ENCODE measurements at regions not wholly inside any gene's neighbourhood (a gene's known extent, or its start where the extent isn't known, plus 50 kb on each side); places are given as distances from the start of the nearest gene placed in this dataset.

DNA sequence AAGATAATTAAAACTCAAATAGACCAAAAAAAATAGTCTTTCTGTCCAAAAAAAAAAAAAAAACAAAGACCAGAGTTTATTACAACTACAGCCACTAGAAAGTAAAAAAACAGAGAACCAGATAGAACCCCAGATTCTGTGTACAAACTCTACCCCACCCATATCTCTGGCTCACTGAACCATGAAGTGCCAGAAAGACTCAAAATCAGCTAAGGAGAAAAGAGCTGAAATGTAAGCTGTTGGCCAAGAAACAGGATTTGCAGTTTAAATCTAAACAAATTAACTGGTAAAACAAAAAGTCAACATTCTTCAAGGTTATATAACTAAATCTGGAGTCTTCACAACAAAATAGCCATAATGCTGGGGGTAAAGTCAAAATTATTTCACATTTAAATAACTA is 278.9 kb downstream of the SEC16B start:
- no peak overlapping the region for H3K4me3 Mint-ChIP-seq
- TF ChIP-seq EZH2phosphoT487 (IDR thresholded peaks at IDR 0.05) (no peak), EZH2 (IDR thresholded peaks at IDR 0.05) (no peak)
- TF ChIP-seq, protein P1, sequence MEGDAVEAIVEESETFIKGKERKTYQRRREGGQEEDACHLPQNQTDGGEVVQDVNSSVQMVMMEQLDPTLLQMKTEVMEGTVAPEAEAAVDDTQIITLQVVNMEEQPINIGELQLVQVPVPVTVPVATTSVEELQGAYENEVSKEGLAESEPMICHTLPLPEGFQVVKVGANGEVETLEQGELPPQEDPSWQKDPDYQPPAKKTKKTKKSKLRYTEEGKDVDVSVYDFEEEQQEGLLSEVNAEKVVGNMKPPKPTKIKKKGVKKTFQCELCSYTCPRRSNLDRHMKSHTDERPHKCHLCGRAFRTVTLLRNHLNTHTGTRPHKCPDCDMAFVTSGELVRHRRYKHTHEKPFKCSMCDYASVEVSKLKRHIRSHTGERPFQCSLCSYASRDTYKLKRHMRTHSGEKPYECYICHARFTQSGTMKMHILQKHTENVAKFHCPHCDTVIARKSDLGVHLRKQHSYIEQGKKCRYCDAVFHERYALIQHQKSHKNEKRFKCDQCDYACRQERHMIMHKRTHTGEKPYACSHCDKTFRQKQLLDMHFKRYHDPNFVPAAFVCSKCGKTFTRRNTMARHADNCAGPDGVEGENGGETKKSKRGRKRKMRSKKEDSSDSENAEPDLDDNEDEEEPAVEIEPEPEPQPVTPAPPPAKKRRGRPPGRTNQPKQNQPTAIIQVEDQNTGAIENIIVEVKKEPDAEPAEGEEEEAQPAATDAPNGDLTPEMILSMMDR (IDR thresholded peaks at IDR 0.05): no peak

DNA sequence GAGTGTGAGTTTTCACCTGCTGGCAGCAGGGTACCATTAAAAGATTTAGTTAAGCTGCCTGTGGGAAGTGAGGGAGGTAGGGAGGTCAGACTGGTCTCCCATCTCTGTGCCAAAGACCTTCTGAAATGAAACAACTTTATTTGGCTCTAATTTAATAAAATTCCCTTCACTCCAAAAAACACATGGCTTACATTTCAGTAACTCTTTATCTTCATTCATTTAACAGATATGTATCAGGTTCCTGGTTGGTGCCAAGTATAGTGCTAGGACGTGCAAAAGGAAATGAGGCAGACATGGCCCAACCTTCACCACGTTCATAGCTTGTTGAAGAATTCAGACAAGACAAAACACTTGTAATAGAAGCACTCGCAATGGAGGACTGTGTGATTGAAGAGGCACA is 282.3 kb downstream of the SEC16B start:
- H3K27me3 Mint-ChIP-seq (ENCODE audit: insufficient read depth, low read depth): peaks cover 2% of the 10 kb centered on the region
- peaks cover 6% of the 10 kb centered on the region for H3K36me3 ChIP-seq
- H3K4me2 ChIP-seq: no peak overlapping the region
- no peaks in the 10 kb centered on the region for H3K79me2 ChIP-seq (ENCODE audit: low read depth)
- H3K27me3 ChIP-seq: no peaks in the 10 kb centered on the region
- H3F3A ChIP-seq (ENCODE audit: low read depth): no peaks in the 10 kb centered on the region
- DNase-seq (ENCODE audit: low spot score): no peak
- no peak overlapping the region for H3K27ac Mint-ChIP-seq
- H3K4me3 ChIP-seq: no peak overlapping the region
- H3K27ac ChIP-seq: no peak overlapping the region
- no peak overlapping the region for H3K4me3 Mint-ChIP-seq
- H3K4me1 ChIP-seq: no peaks in the 10 kb centered on the region
- peaks cover 14% of the 10 kb centered on the region for H3K9me3 Mint-ChIP-seq
- H3K9ac ChIP-seq: no peak overlapping the region
- H3K4me1 Mint-ChIP-seq: peaks cover 5% of the 10 kb centered on the region
- no peaks in the 10 kb centered on the region for H3K9me3 ChIP-seq (ENCODE audit: low read depth)
- no peaks in the 10 kb centered on the region for H4K20me1 ChIP-seq (ENCODE audit: low read depth)
- H2AFZ ChIP-seq (replicated peaks): no peak overlapping the region
- H3K36me3 Mint-ChIP-seq: no peaks in the 10 kb centered on the region
- no peak for TF ChIP-seq EZH2phosphoT487 (IDR thresholded peaks at IDR 0.05)
- no peak for TF ChIP-seq EZH2 (IDR thresholded peaks at IDR 0.05)
- TF ChIP-seq, protein P1 (IDR thresholded peaks at IDR 0.05): no peak

More for the DNA sequence above, 278.9 kb downstream of the SEC16B start:
- Histone ChIP-seq H3K4me1 (no peaks in the 10 kb centered on the region), H3K36me3 (peaks cover 6% of the 10 kb centered on the region), H3K4me3 (no peak overlapping the region), H2AFZ (replicated peaks) (no peak overlapping the region), H3K4me2 (no peak overlapping the region), H4K20me1 (ENCODE audit: low read depth) (no peaks in the 10 kb centered on the region), H3K27ac (no peak overlapping the region), H3K27me3 (no peaks in the 10 kb centered on the region), H3K79me2 (ENCODE audit: low read depth) (no peaks in the 10 kb centered on the region), H3K9ac (no peak overlapping the region), H3K9me3 (ENCODE audit: low read depth) (no peaks in the 10 kb centered on the region), H3F3A (ENCODE audit: low read depth) (no peaks in the 10 kb centered on the region)
- Mint-ChIP-seq H3K27me3 (ENCODE audit: insufficient read depth, low read depth) (peaks cover 7% of the 10 kb centered on the region), H3K27ac (no peak overlapping the region), H3K4me1 (peaks cover 5% of the 10 kb centered on the region), H3K36me3 (no peaks in the 10 kb centered on the region), H3K9me3 (peaks cover 14% of the 10 kb centered on the region)
- DNase-seq (ENCODE audit: low spot score): no peak

DNA sequence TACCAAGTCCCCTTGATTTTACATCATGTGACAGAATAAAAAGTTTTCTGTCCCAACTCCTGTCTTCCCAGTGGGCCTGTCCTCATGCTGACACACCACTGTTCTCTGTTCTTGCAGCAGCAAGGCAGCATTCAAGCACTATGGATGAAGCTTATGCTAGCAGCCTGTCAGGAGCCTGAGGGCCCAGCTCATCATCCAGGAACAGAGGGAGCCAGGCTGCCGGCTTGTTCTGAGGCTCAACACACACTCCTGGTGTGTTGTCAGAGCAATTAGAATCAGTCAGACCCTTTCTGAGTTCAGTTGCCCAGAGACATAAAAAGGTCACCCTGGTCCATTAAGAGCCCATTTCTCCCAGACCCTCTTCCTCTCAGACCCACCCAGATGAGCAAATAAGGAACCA is 282.9 kb downstream of the SEC16B start:
- no peaks in the 10 kb centered on the region for H3K9me3 ChIP-seq (ENCODE audit: low read depth)
- peaks cover 2% of the 10 kb centered on the region for H3K27me3 Mint-ChIP-seq (ENCODE audit: insufficient read depth, low read depth)
- H3K4me1 Mint-ChIP-seq: peaks cover 5% of the 10 kb centered on the region
- no peak overlapping the region for H3K27ac ChIP-seq
- no peaks in the 10 kb centered on the region for H3K79me2 ChIP-seq (ENCODE audit: low read depth)
- H3K4me3 ChIP-seq: no peak overlapping the region
- no peak overlapping the region for H3K4me2 ChIP-seq
- no peaks in the 10 kb centered on the region for H3K27me3 ChIP-seq
- TF ChIP-seq, protein P1 (IDR thresholded peaks at IDR 0.05): no peak
- no peak overlapping the region for H2AFZ ChIP-seq (replicated peaks)
- H3K9me3 Mint-ChIP-seq: peaks cover 8% of the 10 kb centered on the region
- H4K20me1 ChIP-seq (ENCODE audit: low read depth): no peaks in the 10 kb centered on the region
- no peaks in the 10 kb centered on the region for H3K36me3 Mint-ChIP-seq
- no peaks in the 10 kb centered on the region for H3F3A ChIP-seq (ENCODE audit: low read depth)
- no peak overlapping the region for H3K4me3 Mint-ChIP-seq
- peak; percentile 9 for DNase-seq (ENCODE audit: low spot score)
- no peak overlapping the region for H3K27ac Mint-ChIP-seq
- peaks cover 3% of the 10 kb centered on the region for H3K36me3 ChIP-seq
- no peak overlapping the region for H3K9ac ChIP-seq
- no peaks in the 10 kb centered on the region for H3K4me1 ChIP-seq
